ENCODE measurements at regions not wholly inside any gene's neighbourhood (a gene's known extent, or its start where the extent isn't known, plus 50 kb on each side); places are given as distances from the start of the nearest gene placed in this dataset.

- Histone ChIP-seq H3K36me3 (no peaks in the 10 kb centered on the region), H3K4me1 (no peaks in the 10 kb centered on the region), H3K27me3 (ENCODE audit: low read depth) (peaks cover 11% of the 10 kb centered on the region), H3K4me3 (no peak overlapping the region), H3K9me3 (replicated peaks) (no peaks in the 10 kb centered on the region), H3K27ac (replicated peaks) (no peak overlapping the region)
- intact Hi-C loops (cut with micrococcal nuclease) = no loop called here
- TF ChIP-seq, protein P1, sequence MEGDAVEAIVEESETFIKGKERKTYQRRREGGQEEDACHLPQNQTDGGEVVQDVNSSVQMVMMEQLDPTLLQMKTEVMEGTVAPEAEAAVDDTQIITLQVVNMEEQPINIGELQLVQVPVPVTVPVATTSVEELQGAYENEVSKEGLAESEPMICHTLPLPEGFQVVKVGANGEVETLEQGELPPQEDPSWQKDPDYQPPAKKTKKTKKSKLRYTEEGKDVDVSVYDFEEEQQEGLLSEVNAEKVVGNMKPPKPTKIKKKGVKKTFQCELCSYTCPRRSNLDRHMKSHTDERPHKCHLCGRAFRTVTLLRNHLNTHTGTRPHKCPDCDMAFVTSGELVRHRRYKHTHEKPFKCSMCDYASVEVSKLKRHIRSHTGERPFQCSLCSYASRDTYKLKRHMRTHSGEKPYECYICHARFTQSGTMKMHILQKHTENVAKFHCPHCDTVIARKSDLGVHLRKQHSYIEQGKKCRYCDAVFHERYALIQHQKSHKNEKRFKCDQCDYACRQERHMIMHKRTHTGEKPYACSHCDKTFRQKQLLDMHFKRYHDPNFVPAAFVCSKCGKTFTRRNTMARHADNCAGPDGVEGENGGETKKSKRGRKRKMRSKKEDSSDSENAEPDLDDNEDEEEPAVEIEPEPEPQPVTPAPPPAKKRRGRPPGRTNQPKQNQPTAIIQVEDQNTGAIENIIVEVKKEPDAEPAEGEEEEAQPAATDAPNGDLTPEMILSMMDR (IDR thresholded peaks at IDR 0.05; ENCODE audit: borderline replicate concordance) = no peak
- DNase-seq = no peak
These were observed 355.0 kb downstream of the CDH26 start for GRCh38 chr20:60313191-60313590.

DNA sequence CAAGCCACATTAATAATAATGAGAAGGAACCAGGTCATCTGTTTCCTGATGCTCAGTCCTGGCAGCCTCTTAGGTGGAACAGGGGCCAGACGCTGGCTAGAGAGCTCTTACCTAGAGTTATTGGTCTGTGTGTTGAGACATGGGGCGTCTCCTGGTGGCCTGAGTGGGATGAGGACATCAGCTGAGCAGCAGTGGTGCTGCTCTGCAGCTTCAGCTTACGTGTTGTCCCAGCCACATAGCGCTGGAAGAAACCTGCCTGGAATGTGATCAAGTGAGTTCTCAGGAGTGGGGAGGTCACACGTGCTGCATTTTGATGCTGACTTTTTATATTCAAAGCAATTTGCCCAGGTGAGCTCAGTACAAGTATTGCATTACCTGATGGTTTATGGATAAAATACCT lies 355.4 kb downstream of the CDH26 start:
- intact Hi-C loops (cut with micrococcal nuclease) = no loop called here

GRCh38 chr20:60314727-60315126 lies 356.5 kb downstream of the CDH26 start:
- H3K27me3 ChIP-seq (ENCODE audit: low read depth) = peaks cover 8% of the 10 kb centered on the region

More for the DNA sequence above, 355.4 kb downstream of the CDH26 start:
- H3K36me3 ChIP-seq = no peaks in the 10 kb centered on the region
- no peak for DNase-seq
- H3K4me1 ChIP-seq = no peaks in the 10 kb centered on the region
- H3K27me3 ChIP-seq (ENCODE audit: low read depth) = peaks cover 8% of the 10 kb centered on the region
- no peak overlapping the region for H3K4me3 ChIP-seq
- no peak overlapping the region for H3K27ac ChIP-seq (replicated peaks)
- no peaks in the 10 kb centered on the region for H3K9me3 ChIP-seq (replicated peaks)
- TF ChIP-seq, protein P1 (IDR thresholded peaks at IDR 0.05; ENCODE audit: borderline replicate concordance) = no peak

GRCh38 chr20:60316476-60317158 lies 358.4 kb downstream of the CDH26 start:
- peaks cover 15% of the 10 kb centered on the region for H3K27me3 ChIP-seq (ENCODE audit: low read depth)
- no peaks in the 10 kb centered on the region for H3K4me1 ChIP-seq
- no peak overlapping the region for H3K27ac ChIP-seq (replicated peaks)
- DNase-seq = no peak
- no peaks in the 10 kb centered on the region for H3K9me3 ChIP-seq (replicated peaks)
- intact Hi-C loops (cut with micrococcal nuclease) = no loop called here
- TF ChIP-seq, protein P1 (IDR thresholded peaks at IDR 0.05; ENCODE audit: borderline replicate concordance) = no peak
- no peak overlapping the region for H3K4me3 ChIP-seq
- H3K36me3 ChIP-seq = no peaks in the 10 kb centered on the region

More at GRCh38 chr20:60314727-60315126, 356.5 kb downstream of the CDH26 start:
- Histone ChIP-seq H3K9me3 (replicated peaks) (no peaks in the 10 kb centered on the region), H3K36me3 (no peaks in the 10 kb centered on the region), H3K4me1 (no peaks in the 10 kb centered on the region), H3K27ac (replicated peaks) (no peak overlapping the region), H3K4me3 (no peak overlapping the region)
- TF ChIP-seq, protein P1 (IDR thresholded peaks at IDR 0.05; ENCODE audit: borderline replicate concordance) = no peak
- DNase-seq = no peak
- intact Hi-C loops (cut with micrococcal nuclease) = no loop called here

DNA sequence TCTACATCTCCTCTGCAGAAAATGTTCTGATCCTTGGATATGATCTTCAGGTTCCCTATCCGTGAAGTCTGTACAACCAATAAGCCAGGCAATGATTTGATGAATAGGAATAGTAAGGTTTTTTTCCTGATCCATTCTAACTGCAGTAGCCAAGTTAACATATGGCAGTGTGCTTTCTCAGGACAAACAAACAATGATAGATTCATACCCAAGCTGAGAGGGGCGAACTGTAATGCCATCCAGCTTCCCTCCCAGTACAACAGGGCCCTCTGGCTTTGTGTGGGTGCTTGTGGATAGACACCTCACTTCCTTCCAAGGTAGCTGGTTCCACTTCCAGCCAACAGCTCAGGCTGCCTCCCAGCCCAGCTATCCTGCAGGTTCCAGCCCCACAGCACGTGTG lies 359.2 kb downstream of the CDH26 start:
- H3K27ac ChIP-seq (replicated peaks) = no peak overlapping the region
- no peaks in the 10 kb centered on the region for H3K4me1 ChIP-seq
- TF ChIP-seq, protein P1 (IDR thresholded peaks at IDR 0.05; ENCODE audit: borderline replicate concordance) = no peak
- peaks cover 15% of the 10 kb centered on the region for H3K27me3 ChIP-seq (ENCODE audit: low read depth)
- no peak for DNase-seq
- intact Hi-C loops (cut with micrococcal nuclease) = no loop called here
- H3K4me3 ChIP-seq = no peak overlapping the region
- no peaks in the 10 kb centered on the region for H3K9me3 ChIP-seq (replicated peaks)
- no peaks in the 10 kb centered on the region for H3K36me3 ChIP-seq
